MCF 10A (cell line): ENCODE measurements at regions not wholly inside any gene's neighbourhood (a gene's known extent, or its start where the extent isn't known, plus 50 kb on each side); places are given as distances from the start of the nearest gene placed in this dataset.

ENCODE experiments used
- BruUV-seq: library from RNA; stranded (reverse); fragments of 400-500 nt; replicated peaks from 2 replicates; lab custom pipeline; 2021; lab: Mats Ljungman, UMichigan
- CTCF ChIA-PET: fragments of 300-600 bp; sonication (Branson Sonifier 250); formaldehyde crosslinking; extraction: SDS; loops from one replicate; lab custom pipeline; 2021; ENCODE audit warnings: antibody characterized with exemption, inconsistent platforms; lab: Yijun Ruan, JAX
- POLR2A ChIA-PET: fragments of 300-600, 350-650 bp; sonication (Branson Sonifier 250); formaldehyde crosslinking; extraction: SDS; loops from one replicate; lab custom pipeline; 2020; ENCODE audit warnings: antibody characterized with exemption, inconsistent platforms; lab: Yijun Ruan, JAX
- DNase-seq: peaks from one replicate; pipeline ENCODE4 v3.0.0-alpha.2; 2018; ENCODE audit not compliant: unreplicated experiment
- H3K27ac Mint-ChIP-seq: one replicate; pipeline ENCODE4 v1.8.0; 2022; ENCODE audit warnings: mild to moderate bottlenecking, low read depth, mixed read lengths; ENCODE audit not compliant: unreplicated experiment
- H3K27me3 Mint-ChIP-seq: one replicate; pipeline ENCODE4 v1.8.0; 2022; ENCODE audit warnings: mixed read lengths; ENCODE audit not compliant: insufficient read depth, unreplicated experiment
- H3K36me3 Mint-ChIP-seq: one replicate; pipeline ENCODE4 v1.8.0; 2022; ENCODE audit warnings: mild to moderate bottlenecking, moderate library complexity, mixed read lengths; ENCODE audit not compliant: insufficient read depth, unreplicated experiment
- H3K4me1 Mint-ChIP-seq: one replicate; pipeline ENCODE4 v1.8.0; 2022; ENCODE audit warnings: mixed read lengths; ENCODE audit not compliant: insufficient read depth, unreplicated experiment
- H3K4me3 Mint-ChIP-seq: one replicate; pipeline ENCODE4 v1.8.0; 2022; ENCODE audit warnings: mild to moderate bottlenecking, moderate library complexity, mixed read lengths; ENCODE audit not compliant: unreplicated experiment
- H3K9me3 Mint-ChIP-seq: one replicate; pipeline ENCODE4 v1.8.0; 2022; ENCODE audit warnings: mixed read lengths; ENCODE audit not compliant: unreplicated experiment
- CTCF ChIP-seq: fragments of 200-600 bp; IDR thresholded peaks from one replicate; pipeline ENCODE4 v1.8.0; 2022; ENCODE audit warnings: antibody characterized with exemption, mild to moderate bottlenecking; ENCODE audit not compliant: unreplicated experiment
- intact Hi-C: fragments of 100-400 bp; cut with micrococcal nuclease; formaldehyde crosslinking; loops from 2 replicates; pipeline ENCODE4 v1.14.1; 2022

- no peak overlapping the region for H3K27ac Mint-ChIP-seq
- ChIA-PET CTCF (interaction anchor here (0.6 to 1.3 kb wide), 4 partner anchors 12 to 1800 kb away, joined by 3 to 4 read pairs (median 4); no protein-coding TSS in a partner anchor), POLR2A (interaction anchor here (0.6 to 1.8 kb wide), 4 partner anchors 11 to 335 kb away, joined by 3 to 5 read pairs (median 4); no protein-coding TSS in a partner anchor)
- H3K27me3 Mint-ChIP-seq: no peaks in the 10 kb centered on the region
- H3K9me3 Mint-ChIP-seq: no peaks in the 10 kb centered on the region
- no peak overlapping the region for H3K4me3 Mint-ChIP-seq
- peaks cover 4% of the 10 kb centered on the region for H3K36me3 Mint-ChIP-seq
- peaks cover 26% of the 10 kb centered on the region for H3K4me1 Mint-ChIP-seq
- DNase-seq: no peak
- no TSS peak for BruUV-seq
- intact Hi-C loops: no loop called here
- no peak for TF ChIP-seq CTCF
These were observed 239.2 kb downstream of the PIK3R1 start for GRCh38 chr5:68454766-68455165.

GRCh38 chr5:68455216-68455615 is 239.7 kb downstream of the PIK3R1 start:
- intact Hi-C loops: no loop called here
- Mint-ChIP-seq H3K4me3 (no peak overlapping the region), H3K27ac (no peak overlapping the region), H3K4me1 (peaks cover 22% of the 10 kb centered on the region), H3K36me3 (peaks cover 4% of the 10 kb centered on the region), H3K27me3 (no peaks in the 10 kb centered on the region), H3K9me3 (no peaks in the 10 kb centered on the region)
- BruUV-seq: no TSS peak
- TF ChIP-seq CTCF: no peak
- ChIA-PET POLR2A (interaction anchor here (0.7 to 1.8 kb wide), 3 partner anchors 11 to 164 kb away, joined by 3 to 5 read pairs (median 4); no protein-coding TSS in a partner anchor), CTCF (interaction anchor here (0.9 to 1.3 kb wide), 2 partner anchors 23 to 1801 kb away, joined by 4 read pairs; no protein-coding TSS in a partner anchor)
- DNase-seq: peak; percentile 25

GRCh38 chr5:68456756-68457217 is 241.2 kb downstream of the PIK3R1 start:
- Mint-ChIP-seq H3K9me3 (no peaks in the 10 kb centered on the region), H3K4me1 (peaks cover 15% of the 10 kb centered on the region), H3K36me3 (peaks cover 4% of the 10 kb centered on the region), H3K4me3 (no peak overlapping the region), H3K27ac (peak overlapping the region; percentile 70), H3K27me3 (no peaks in the 10 kb centered on the region)
- CTCF ChIA-PET: interaction anchor here (0.7 to 1.2 kb wide), 3 partner anchors 52 to 170 kb away, joined by 3 to 5 read pairs (median 4); no protein-coding TSS in a partner anchor
- TF ChIP-seq CTCF: no peak
- peak; percentile 85 for DNase-seq
- POLR2A ChIA-PET: interaction anchor here (0.5 to 1.0 kb wide), 6 partner anchors 13 to 170 kb away, joined by 3 to 5 read pairs (median 4); no protein-coding TSS in a partner anchor
- no TSS peak for BruUV-seq
- intact Hi-C loops: no loop called here

GRCh38 chr5:68457285-68457684 is 241.7 kb downstream of the PIK3R1 start:
- intact Hi-C loops: no loop called here
- H3K27ac Mint-ChIP-seq: peak overlapping the region; percentile 70
- TF ChIP-seq CTCF: no peak
- no peaks in the 10 kb centered on the region for H3K9me3 Mint-ChIP-seq
- POLR2A ChIA-PET: interaction anchor here (0.5 to 1.0 kb wide), 3 partner anchors 13 to 164 kb away, joined by 3 to 4 read pairs (median 4); no protein-coding TSS in a partner anchor
- no TSS peak for BruUV-seq
- CTCF ChIA-PET: interaction anchor here (1.2 kb wide), 1 partner anchor 171 kb away, joined by 4 read pairs; no protein-coding TSS in a partner anchor
- H3K27me3 Mint-ChIP-seq: no peaks in the 10 kb centered on the region
- DNase-seq: no peak
- H3K36me3 Mint-ChIP-seq: peaks cover 4% of the 10 kb centered on the region
- H3K4me1 Mint-ChIP-seq: peaks cover 15% of the 10 kb centered on the region
- H3K4me3 Mint-ChIP-seq: no peak overlapping the region
